ENCODE measurements at regions not wholly inside any gene's neighbourhood (a gene's known extent, or its start where the extent isn't known, plus 50 kb on each side); places are given as distances from the start of the nearest gene placed in this dataset.

GRCh38 chr9:88237479-88237961, 99.2 kb upstream of the SPATA31C2 start:
- no peaks in the 10 kb centered on the region for H3K36me3 ChIP-seq (ENCODE audit: control insufficient read depth in 1 of 2, insufficient read depth in 2 of 2, low read length in 2 of 2)
- H3K4me2 ChIP-seq (ENCODE audit: low read length), result no peak overlapping the region
- no CpG with 5 or more reads among the region's 7 CpGs for WGBS (ENCODE audit: extremely low coverage, insufficient coverage, insufficient read length)
- peaks cover 17 to 20% of the 10 kb centered on the region in 2 experiments for H3K4me1 ChIP-seq (ENCODE audit: control insufficient read depth in 1 of 2, insufficient read depth in 2 of 2, low read length in 2 of 2)
- H2BK120ac ChIP-seq (ENCODE audit: insufficient read depth, low read length, poor library complexity), result no peak overlapping the region
- peaks cover 1% of the 10 kb centered on the region for H3K79me2 ChIP-seq (ENCODE audit: control insufficient read depth, insufficient read depth, low read length, poor library complexity)
- H3K27ac ChIP-seq (ENCODE audit: low read depth, low read length), result no peak overlapping the region
- peaks cover 11% of the 10 kb centered on the region for H3K79me1 ChIP-seq (ENCODE audit: low read length)
- peaks cover 2% of the 10 kb centered on the region for H3K9me3 ChIP-seq (ENCODE audit: insufficient read depth, low read depth, low read length)
- H4K12ac ChIP-seq (ENCODE audit: low read depth, low read length), result no peak overlapping the region
- H3K27me3 ChIP-seq (ENCODE audit: insufficient read depth, low read length), result no peaks in the 10 kb centered on the region
- H2BK5ac ChIP-seq (ENCODE audit: low read depth, low read length, poor library complexity), result no peak overlapping the region
- no peak overlapping the region for H3K4me3 ChIP-seq (ENCODE audit: low read depth, low read length)
- DNase-seq, result no peak
- no peak overlapping the region for H3K4ac ChIP-seq (ENCODE audit: low read depth, low read length)
- H3K9ac ChIP-seq (ENCODE audit: low read length), result no peak overlapping the region
- H3K23ac ChIP-seq (ENCODE audit: low read length), result no peak overlapping the region
- H3K18ac ChIP-seq (ENCODE audit: low read length), result no peak overlapping the region
- H3K14ac ChIP-seq (ENCODE audit: low read length), result no peak overlapping the region
- H2AFZ ChIP-seq (ENCODE audit: insufficient read depth, low read length, poor library complexity), result no peak overlapping the region
- H2AK5ac ChIP-seq (ENCODE audit: low read length), result peak overlapping the region; percentile 41
- peak overlapping the region; percentile 13 for H4K91ac ChIP-seq (ENCODE audit: low read depth, low read length)
- no peak overlapping the region for H4K8ac ChIP-seq (ENCODE audit: low read depth, low read length)
- no peak overlapping the region for H2BK12ac ChIP-seq (ENCODE audit: low read length)

- Histone ChIP-seq H2BK5ac (ENCODE audit: low read depth, low read length, poor library complexity) (no peak overlapping the region), H3K9ac (ENCODE audit: low read length) (no peak overlapping the region), H3K36me3 (ENCODE audit: control insufficient read depth in 1 of 2, insufficient read depth in 2 of 2, low read length in 2 of 2) (no peaks in the 10 kb centered on the region), H2AK5ac (ENCODE audit: low read length) (peak overlapping the region; percentile 52), H2BK12ac (ENCODE audit: low read length) (peak overlapping the region; percentile 85), H3K4ac (ENCODE audit: low read depth, low read length) (no peak overlapping the region), H3K14ac (ENCODE audit: low read length) (peak overlapping the region; percentile 52), H3K79me1 (ENCODE audit: low read length) (peaks cover 11% of the 10 kb centered on the region), H3K9me3 (ENCODE audit: insufficient read depth, low read depth, low read length) (peaks cover 4% of the 10 kb centered on the region), H3K18ac (ENCODE audit: low read length) (peak overlapping the region; percentile 7), H4K8ac (ENCODE audit: low read depth, low read length) (peak overlapping the region; percentile 37), H3K23ac (ENCODE audit: low read length) (no peak overlapping the region), H3K4me1 (ENCODE audit: control insufficient read depth in 1 of 2, insufficient read depth in 2 of 2, low read length in 2 of 2) (peaks cover 17 to 20% of the 10 kb centered on the region in 2 experiments), H3K27me3 (ENCODE audit: insufficient read depth, low read length) (no peaks in the 10 kb centered on the region), H3K27ac (ENCODE audit: low read depth, low read length) (no peak overlapping the region), H3K79me2 (ENCODE audit: control insufficient read depth, insufficient read depth, low read length, poor library complexity) (peaks cover 1% of the 10 kb centered on the region), H4K91ac (ENCODE audit: low read depth, low read length) (peak overlapping the region; percentile 61), H2BK120ac (ENCODE audit: insufficient read depth, low read length, poor library complexity) (peak overlapping the region; percentile 21), H3K4me2 (ENCODE audit: low read length) (no peak overlapping the region), H2AFZ (ENCODE audit: insufficient read depth, low read length, poor library complexity) (no peak overlapping the region), H4K12ac (ENCODE audit: low read depth, low read length) (peak overlapping the region; percentile 36), H3K4me3 (ENCODE audit: low read depth, low read length) (no peak overlapping the region)
- DNase-seq, result no peak
- WGBS (ENCODE audit: extremely low coverage, insufficient coverage, insufficient read length), result no CpG with 5 or more reads among the region's 18 CpGs
Observed at GRCh38 chr9:88236511-88237478, 98.5 kb upstream of the SPATA31C2 start.

DNA sequence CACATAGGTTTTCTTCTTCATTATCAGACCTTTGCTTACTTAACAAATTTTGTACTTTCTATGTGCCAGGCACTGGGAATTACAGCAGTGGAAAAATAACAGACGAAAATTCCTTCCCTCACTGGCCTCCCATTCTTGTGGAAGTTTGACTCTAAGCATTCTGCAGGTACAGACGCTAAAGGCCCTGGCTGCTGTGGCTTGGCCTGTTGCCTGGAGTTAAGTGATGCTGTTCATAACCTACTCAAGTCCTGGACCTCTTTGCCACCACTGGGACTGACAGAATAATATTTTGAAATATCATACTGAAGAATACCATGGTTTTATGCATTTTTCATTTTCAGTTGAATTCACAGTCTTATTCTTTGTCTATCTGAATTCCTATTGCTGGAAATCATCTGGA, 97.3 kb upstream of the SPATA31C2 start:
- H3K79me2 ChIP-seq (ENCODE audit: control insufficient read depth, insufficient read depth, low read length, poor library complexity), result peaks cover 1% of the 10 kb centered on the region
- no peaks in the 10 kb centered on the region for H3K27me3 ChIP-seq (ENCODE audit: insufficient read depth, low read length)
- no peak overlapping the region for H2BK12ac ChIP-seq (ENCODE audit: low read length)
- H2BK5ac ChIP-seq (ENCODE audit: low read depth, low read length, poor library complexity), result no peak overlapping the region
- no peak overlapping the region for H3K14ac ChIP-seq (ENCODE audit: low read length)
- no peak overlapping the region for H3K4ac ChIP-seq (ENCODE audit: low read depth, low read length)
- H4K91ac ChIP-seq (ENCODE audit: low read depth, low read length), result peak overlapping the region; percentile 53
- H3K36me3 ChIP-seq (ENCODE audit: control insufficient read depth in 1 of 2, insufficient read depth in 2 of 2, low read length in 2 of 2), result no peaks in the 10 kb centered on the region
- H3K18ac ChIP-seq (ENCODE audit: low read length), result no peak overlapping the region
- peaks cover 17 to 20% of the 10 kb centered on the region in 2 experiments for H3K4me1 ChIP-seq (ENCODE audit: control insufficient read depth in 1 of 2, insufficient read depth in 2 of 2, low read length in 2 of 2)
- H3K27ac ChIP-seq (ENCODE audit: low read depth, low read length), result peak overlapping the region; percentile 11
- H2BK120ac ChIP-seq (ENCODE audit: insufficient read depth, low read length, poor library complexity), result no peak overlapping the region
- H3K23ac ChIP-seq (ENCODE audit: low read length), result no peak overlapping the region
- H3K9me3 ChIP-seq (ENCODE audit: insufficient read depth, low read depth, low read length), result peaks cover 4% of the 10 kb centered on the region
- WGBS (ENCODE audit: extremely low coverage, insufficient coverage, insufficient read length), result no CpG with 5 or more reads among the region's 2 CpGs
- H3K4me3 ChIP-seq (ENCODE audit: low read depth, low read length), result no peak overlapping the region
- peaks cover 11% of the 10 kb centered on the region for H3K79me1 ChIP-seq (ENCODE audit: low read length)
- H3K4me2 ChIP-seq (ENCODE audit: low read length), result no peak overlapping the region
- H4K8ac ChIP-seq (ENCODE audit: low read depth, low read length), result no peak overlapping the region
- H2AFZ ChIP-seq (ENCODE audit: insufficient read depth, low read length, poor library complexity), result no peak overlapping the region
- no peak overlapping the region for H4K12ac ChIP-seq (ENCODE audit: low read depth, low read length)
- no peak overlapping the region for H2AK5ac ChIP-seq (ENCODE audit: low read length)
- DNase-seq, result no peak
- no peak overlapping the region for H3K9ac ChIP-seq (ENCODE audit: low read length)

DNA sequence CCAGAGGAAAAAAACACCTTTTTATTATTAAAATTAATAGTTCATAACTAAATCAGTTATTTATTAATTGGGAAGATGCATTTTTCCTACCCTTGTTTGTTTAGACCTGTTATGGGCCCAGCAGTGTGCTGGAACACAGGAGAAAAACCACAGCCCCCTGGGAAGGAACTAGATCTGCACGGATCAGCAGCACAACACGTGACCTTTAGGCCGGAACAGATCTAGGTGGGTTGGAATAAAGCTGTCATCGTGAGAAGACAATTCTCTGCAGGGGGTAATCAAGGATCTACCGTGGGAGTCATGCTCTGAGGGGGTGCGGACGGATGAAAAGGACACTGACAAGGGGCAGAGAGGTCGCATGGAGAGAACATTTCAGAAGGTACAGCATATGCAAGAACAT, 95.8 kb upstream of the SPATA31C2 start:
- Histone ChIP-seq H3K4me2 (ENCODE audit: low read length) (no peak overlapping the region), H4K91ac (ENCODE audit: low read depth, low read length) (peak overlapping the region; percentile 63), H2BK12ac (ENCODE audit: low read length) (peak overlapping the region; percentile 65), H3K14ac (ENCODE audit: low read length) (no peak overlapping the region), H4K12ac (ENCODE audit: low read depth, low read length) (no peak overlapping the region), H3K18ac (ENCODE audit: low read length) (no peak overlapping the region), H2BK120ac (ENCODE audit: insufficient read depth, low read length, poor library complexity) (peak overlapping the region; percentile 25), H2AFZ (ENCODE audit: insufficient read depth, low read length, poor library complexity) (no peak overlapping the region), H3K9me3 (ENCODE audit: insufficient read depth, low read depth, low read length) (peaks cover 4% of the 10 kb centered on the region), H3K36me3 (ENCODE audit: control insufficient read depth in 1 of 2, insufficient read depth in 2 of 2, low read length in 2 of 2) (no peaks in the 10 kb centered on the region), H3K79me1 (ENCODE audit: low read length) (peaks cover 11% of the 10 kb centered on the region), H2AK5ac (ENCODE audit: low read length) (peak overlapping the region; percentile 79), H3K79me2 (ENCODE audit: control insufficient read depth, insufficient read depth, low read length, poor library complexity) (peaks cover 1% of the 10 kb centered on the region), H3K23ac (ENCODE audit: low read length) (no peak overlapping the region), H3K4ac (ENCODE audit: low read depth, low read length) (no peak overlapping the region), H3K27ac (ENCODE audit: low read depth, low read length) (no peak overlapping the region), H3K4me3 (ENCODE audit: low read depth, low read length) (no peak overlapping the region), H3K27me3 (ENCODE audit: insufficient read depth, low read length) (no peaks in the 10 kb centered on the region), H3K4me1 (ENCODE audit: control insufficient read depth in 1 of 2, insufficient read depth in 2 of 2, low read length in 2 of 2) (peaks cover 17 to 20% of the 10 kb centered on the region in 2 experiments), H4K8ac (ENCODE audit: low read depth, low read length) (no peak overlapping the region), H3K9ac (ENCODE audit: low read length) (no peak overlapping the region), H2BK5ac (ENCODE audit: low read depth, low read length, poor library complexity) (no peak overlapping the region)
- no CpG with 5 or more reads among the region's 8 CpGs for WGBS (ENCODE audit: extremely low coverage, insufficient coverage, insufficient read length)
- DNase-seq, result no peak

All from trophoblast cell (in vitro differentiated cells and primary cell).